H1 (cell line): ENCODE measurements at regions not wholly inside any gene's neighbourhood (a gene's known extent, or its start where the extent isn't known, plus 50 kb on each side); places are given as distances from the start of the nearest gene placed in this dataset.

Source experiments
- CTCF ChIA-PET: fragments of 300-600 bp; sonication (Branson Sonifier 250); formaldehyde crosslinking; loops from one replicate; lab custom pipeline; 2021; ENCODE audit not compliant: partially characterized antibody; lab: Charles Lee
- POLR2A ChIA-PET: fragments of 300-600 bp; sonication (Branson Sonifier 250); formaldehyde crosslinking; loops from one replicate; lab custom pipeline; 2021; ENCODE audit warnings: inconsistent platforms; ENCODE audit not compliant: partially characterized antibody; lab: Charles Lee
- DNase-seq, 2 experiments: peaks; one replicate each; pipeline versions ENCODE4 v3.0.0 to v3.0.0-alpha.2; 2010 to 2022; ENCODE audit warnings: low spot score in 2 of 2, low read depth in 1 of 2, mixed read lengths in 1 of 2
- FAIRE-seq: peaks from 2 replicates; lab custom pipeline; 2011; peaks lifted over from hg19 to GRCh38; lab: Jason Lieb, UNC
- H2AFZ ChIP-seq: 2 replicates; pipeline ENCODE4 v1.8.1; 2012; ENCODE audit warnings: low read length, inconsistent platforms
- H2AK5ac ChIP-seq: 2 replicates; pipeline ENCODE4 v1.6.1; 2013; ENCODE audit warnings: low read depth, low read length
- H2BK120ac ChIP-seq: replicated peaks from 2 replicates; pipeline ENCODE3; 2013; ENCODE audit warnings: low read depth, low read length, inconsistent platforms
- H2BK12ac ChIP-seq: 2 replicates; pipeline ENCODE4 v1.6.1; 2013; ENCODE audit warnings: low read depth, low read length
- H2BK15ac ChIP-seq: 2 replicates; pipeline ENCODE4 v1.6.1; 2013; ENCODE audit warnings: low read length
- H2BK20ac ChIP-seq: 2 replicates; pipeline ENCODE4 v1.6.1; 2013; ENCODE audit warnings: low read length
- H2BK5ac ChIP-seq: 2 replicates; pipeline ENCODE4 v1.6.1; 2013; ENCODE audit warnings: low read depth, low read length
- H3K14ac ChIP-seq: 2 replicates; pipeline ENCODE4 v1.6.1; 2013; ENCODE audit warnings: inconsistent platforms; ENCODE audit not compliant: insufficient read length
- H3K18ac ChIP-seq: 2 replicates; pipeline ENCODE4 v1.6.1; 2013; ENCODE audit warnings: low read length; ENCODE audit errors: extremely low read depth
- H3K23ac ChIP-seq: 2 replicates; pipeline ENCODE4 v1.6.1; 2013; ENCODE audit warnings: inconsistent platforms; ENCODE audit not compliant: insufficient read length
- H3K23me2 ChIP-seq: 2 replicates; pipeline ENCODE4 v1.6.1; 2013; ENCODE audit warnings: low read depth, low read length
- H3K27ac ChIP-seq: 2 replicates; pipeline ENCODE4 v1.6.1; 2011; ENCODE audit warnings: low read depth, low read length, inconsistent platforms
- H3K27me3 ChIP-seq, 4 experiments: replicated peaks in 1 of 4; 1 replicate in 1 of 4; 2 replicates in 3 of 4; pipeline versions ENCODE4 v1.6.1 to v1.8.1; 2011 to 2013; ENCODE audit warnings: low read length in 3 of 4, mild to moderate bottlenecking in 3 of 4, inconsistent platforms in 2 of 4, mixed read lengths in 2 of 4, moderate library complexity in 1 of 4; ENCODE audit not compliant: control insufficient read depth in 3 of 4, insufficient read depth in 3 of 4; ENCODE audit errors: extremely low read depth in 1 of 4
- H3K36me3 ChIP-seq, 4 experiments: 2 replicates each; pipeline versions ENCODE4 v1.6.1 to v1.8.1; 2011 to 2013; ENCODE audit warnings: mild to moderate bottlenecking in 4 of 4, low read length in 3 of 4, moderate library complexity in 2 of 4, control low read depth in 1 of 4, inconsistent platforms in 1 of 4; ENCODE audit not compliant: insufficient read depth in 4 of 4, control insufficient read depth in 2 of 4
- H3K4ac ChIP-seq: replicated peaks from 2 replicates; pipeline ENCODE3; 2013; ENCODE audit warnings: low read length, low read depth, mixed read lengths, inconsistent platforms; ENCODE audit not compliant: insufficient read length
- H3K4me1 ChIP-seq, 4 experiments: replicated peaks in 1 of 4; 1 replicate in 1 of 4; 2 replicates in 3 of 4; pipeline versions ENCODE4 v1.6.1 to v1.8.1; 2011 to 2013; ENCODE audit warnings: low read length in 3 of 4, inconsistent platforms in 2 of 4, mixed read lengths in 1 of 4; ENCODE audit not compliant: insufficient read depth in 4 of 4, control insufficient read depth in 3 of 4
- H3K4me2 ChIP-seq, 2 experiments: 2 replicates each; pipeline versions ENCODE4 v1.6.1 to v1.8.1; 2011 to 2013; ENCODE audit warnings: low read depth in 2 of 2, low read length in 2 of 2, control low read depth in 1 of 2, inconsistent platforms in 1 of 2, mild to moderate bottlenecking in 1 of 2; ENCODE audit not compliant: insufficient read depth in 1 of 2
- H3K4me3 ChIP-seq, 4 experiments: fragments of 200-600, 300-600 bp in 1 of 4; sonication (generic), shearing (Covaris generic), sonication (Bioruptor Twin) in 1 of 4; 2 replicates each; pipeline versions ENCODE4 v1.5.1 to v1.8.1; 2011 to 2016; ENCODE audit warnings: low read length in 4 of 4, low read depth in 3 of 4, control low read depth in 2 of 4, inconsistent platforms in 2 of 4, mild to moderate bottlenecking in 2 of 4, mixed read lengths in 1 of 4, moderate library complexity in 1 of 4; ENCODE audit not compliant: insufficient read depth in 2 of 4; ENCODE audit errors: extremely low read depth in 1 of 4
- H3K56ac ChIP-seq: replicated peaks from 2 replicates; pipeline ENCODE3; 2013; ENCODE audit warnings: low read depth, mild to moderate bottlenecking, mixed read lengths, low read length, inconsistent platforms; ENCODE audit not compliant: insufficient read length
- H3K79me1 ChIP-seq: 2 replicates; pipeline ENCODE4 v1.6.1; 2013; ENCODE audit warnings: low read depth, low read length, control low read depth
- H3K79me2 ChIP-seq, 2 experiments: 2 replicates each; pipeline versions ENCODE4 v1.6.1 to v1.8.1; 2012 to 2013; ENCODE audit warnings: low read length in 2 of 2, mild to moderate bottlenecking in 2 of 2, inconsistent platforms in 1 of 2; ENCODE audit not compliant: insufficient read depth in 2 of 2, control insufficient read depth in 1 of 2
- H3K9ac ChIP-seq, 4 experiments: replicated peaks in 1 of 4; 1 replicate in 1 of 4; 2 replicates in 3 of 4; pipeline versions ENCODE4 v1.6.1 to v1.8.1; 2011 to 2013; ENCODE audit warnings: low read depth in 3 of 4, low read length in 3 of 4, control low read depth in 2 of 4, mild to moderate bottlenecking in 2 of 4, moderate library complexity in 2 of 4, inconsistent platforms in 1 of 4; ENCODE audit errors: extremely low read depth in 1 of 4
- H3K9me3 ChIP-seq, 2 experiments: 2 replicates each; pipeline versions ENCODE4 v1.6.1 to v1.8.1; 2012 to 2013; ENCODE audit warnings: mild to moderate bottlenecking in 2 of 2, moderate library complexity in 2 of 2, control low read depth in 1 of 2, inconsistent platforms in 1 of 2, low read depth in 1 of 2, low read length in 1 of 2, mixed read lengths in 1 of 2; ENCODE audit not compliant: insufficient read depth in 2 of 2
- H4K20me1 ChIP-seq, 2 experiments: replicated peaks in 1 of 2; 2 replicates each; pipeline versions ENCODE3 to v1.8.1; 2011 to 2013; ENCODE audit warnings: inconsistent platforms in 2 of 2, low read length in 2 of 2, mild to moderate bottlenecking in 1 of 2; ENCODE audit not compliant: insufficient read depth in 2 of 2, control insufficient read depth in 1 of 2
- H4K5ac ChIP-seq: 2 replicates; pipeline ENCODE4 v1.6.1; 2013; ENCODE audit warnings: low read length, low read depth, mixed read lengths, inconsistent platforms; ENCODE audit not compliant: insufficient read length
- H4K8ac ChIP-seq: 2 replicates; pipeline ENCODE4 v1.8.0; 2013; ENCODE audit warnings: mild to moderate bottlenecking, moderate library complexity, low read length, inconsistent platforms; ENCODE audit not compliant: insufficient read depth; ENCODE audit errors: extremely low read depth
- H4K91ac ChIP-seq: replicated peaks from 2 replicates; pipeline ENCODE3; 2013; ENCODE audit warnings: low read length, mixed read lengths, inconsistent platforms; ENCODE audit not compliant: insufficient read length
- CEBPB ChIP-seq: IDR thresholded peaks from 2 replicates; pipeline ENCODE4 v1.6.1; 2012; ENCODE audit warnings: low read depth, low read length
- PHF8 ChIP-seq: fragments of 200-600 bp; sonication (generic); conservative IDR thresholded peaks from 2 replicates; pipeline ENCODE4 v1.7.1; 2012; ENCODE audit warnings: low read depth, mild to moderate bottlenecking, inconsistent platforms, low read length, moderate library complexity
- POLR2AphosphoS5 ChIP-seq: IDR thresholded peaks from 2 replicates; pipeline ENCODE4 v1.6.1; 2011; ENCODE audit warnings: low read depth, low read length
- WGBS, 2 experiments: shearing (Covaris generic) in 1 of 2; methylation state at CpG; one replicate each; pipeline versions ENCODE4 v1.1.6 to v1.1.7; 2013 to 2015; ENCODE audit warnings: low lambda C conversion rate in 2 of 2, mixed read lengths in 2 of 2, inconsistent platforms in 1 of 2, low coverage in 1 of 2, missing lambda C conversion rate in 1 of 2; ENCODE audit not compliant: insufficient replicate concordance in 2 of 2, insufficient coverage in 1 of 2, insufficient read length in 1 of 2; ENCODE audit errors: extremely low coverage in 1 of 2, missing lambda C conversion rate in 1 of 2; 5-methylcytosine and 5-hydroxymethylcytosine counted together

GRCh38 chr12:105492591-105493545, 162.4 kb downstream of the C12orf75 start:
- Histone ChIP-seq H3K27ac (no peak overlapping the region), H3K79me1 (no peaks in the 10 kb centered on the region), H3K9ac (no peak overlapping the region), H4K20me1 (no peaks in the 10 kb centered on the region), H2BK120ac (no peak overlapping the region), H2AFZ (no peak overlapping the region), H3K36me3 (no peaks in the 10 kb centered on the region), H3K23ac (no peak overlapping the region), H3K79me2 (no peaks in the 10 kb centered on the region), H3K14ac (no peak overlapping the region), H2BK20ac (no peak overlapping the region), H2AK5ac (no peak overlapping the region), H2BK12ac (no peak overlapping the region), H4K91ac (no peak overlapping the region), H3K27me3 (peaks cover 0 to 3% (median 0%) of the 10 kb centered on the region in 4 experiments; a peak in 1 of 7 replicates), H3K4ac (no peak overlapping the region), H2BK15ac (no peak overlapping the region), H3K56ac (no peak overlapping the region), H3K23me2 (peaks cover 5% of the 10 kb centered on the region; the same call in 1 of the 2 replicates), H4K8ac (no peak overlapping the region), H3K4me3 (no peak overlapping the region), H3K9me3 (peaks cover 0 to 6% of the 10 kb centered on the region in 2 experiments; a peak in 1 of 4 replicates), H3K4me1 (peaks cover 0 to 4% (median 0%) of the 10 kb centered on the region in 4 experiments; a peak in 1 of 7 replicates), H2BK5ac (no peak overlapping the region), H4K5ac (no peak overlapping the region), H3K18ac (no peak overlapping the region)
- FAIRE-seq (no peak), DNase-seq (no peak)
- ChIA-PET POLR2A (no interaction called here), CTCF (interaction anchor here (1.1 to 1.4 kb wide), 3 partner anchors 9 to 212 kb away, joined by 3 read pairs; no protein-coding TSS in a partner anchor)
- 89% methylated on average over 12 of the region's 12 CpGs; no CpG with 5 or more reads in 1 of the 2 experiments for WGBS, 2 experiments
- TF ChIP-seq POLR2AphosphoS5 (no peak), CEBPB (peak; percentile 27; the same call in 1 of the 2 replicates), PHF8 (no peak)
- TF ChIP-seq, all 59 proteins: peak for 1
- H3K4me2 ChIP-seq, result no peak overlapping the region
